Gastroesophageal sphincter (tissue), 3 donors: ENCODE measurements at regions not wholly inside any gene's neighbourhood (a gene's known extent, or its start where the extent isn't known, plus 50 kb on each side); places are given as distances from the start of the nearest gene placed in this dataset.

Experiments
- POLR2AphosphoS5 ChIP-seq: sonication (generic); formaldehyde crosslinking; IDR thresholded peaks from one replicate; pipeline ENCODE4 v1.6.1; 2017; ENCODE audit warnings: antibody characterized with exemption
- TF ChIP-seq, protein P1 (sequence below), 4 experiments: fragments of 200-600 bp in 2 of 4; fragments of 450-650 bp in 2 of 4; sonication (generic) in 1 of 4; IDR thresholded peaks; one replicate each; pipeline ENCODE4 v1.5.1; 2017 to 2019; ENCODE audit warnings: antibody characterized with exemption in 4 of 4, mild to moderate bottlenecking in 2 of 4, moderate library complexity in 2 of 4

DNA sequence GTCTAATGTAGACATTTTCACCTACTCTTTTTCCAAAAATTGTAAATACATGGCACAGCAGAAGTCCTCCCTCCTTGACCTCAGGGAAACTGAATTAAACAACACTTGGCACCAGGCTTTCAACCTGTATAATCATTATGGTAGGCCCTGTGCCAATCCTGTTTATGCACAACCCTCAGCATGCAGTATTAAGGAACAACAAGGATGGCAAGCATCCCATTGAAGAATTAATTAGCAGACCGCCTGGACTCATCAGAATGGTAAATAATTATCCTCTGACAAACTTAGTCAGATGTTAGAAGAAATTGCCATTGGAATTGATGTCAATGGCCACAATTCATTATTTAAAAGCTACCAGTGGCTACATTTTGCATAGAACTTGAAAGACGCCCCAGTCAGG, 66.3 kb upstream of the GALNT5 start:
- TF ChIP-seq, protein P1, sequence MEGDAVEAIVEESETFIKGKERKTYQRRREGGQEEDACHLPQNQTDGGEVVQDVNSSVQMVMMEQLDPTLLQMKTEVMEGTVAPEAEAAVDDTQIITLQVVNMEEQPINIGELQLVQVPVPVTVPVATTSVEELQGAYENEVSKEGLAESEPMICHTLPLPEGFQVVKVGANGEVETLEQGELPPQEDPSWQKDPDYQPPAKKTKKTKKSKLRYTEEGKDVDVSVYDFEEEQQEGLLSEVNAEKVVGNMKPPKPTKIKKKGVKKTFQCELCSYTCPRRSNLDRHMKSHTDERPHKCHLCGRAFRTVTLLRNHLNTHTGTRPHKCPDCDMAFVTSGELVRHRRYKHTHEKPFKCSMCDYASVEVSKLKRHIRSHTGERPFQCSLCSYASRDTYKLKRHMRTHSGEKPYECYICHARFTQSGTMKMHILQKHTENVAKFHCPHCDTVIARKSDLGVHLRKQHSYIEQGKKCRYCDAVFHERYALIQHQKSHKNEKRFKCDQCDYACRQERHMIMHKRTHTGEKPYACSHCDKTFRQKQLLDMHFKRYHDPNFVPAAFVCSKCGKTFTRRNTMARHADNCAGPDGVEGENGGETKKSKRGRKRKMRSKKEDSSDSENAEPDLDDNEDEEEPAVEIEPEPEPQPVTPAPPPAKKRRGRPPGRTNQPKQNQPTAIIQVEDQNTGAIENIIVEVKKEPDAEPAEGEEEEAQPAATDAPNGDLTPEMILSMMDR (IDR thresholded peaks at IDR 0.05): no peak
- no peak for TF ChIP-seq POLR2AphosphoS5
